ENCODE measurements at regions not wholly inside any gene's neighbourhood (a gene's known extent, or its start where the extent isn't known, plus 50 kb on each side); places are given as distances from the start of the nearest gene placed in this dataset.

DNA sequence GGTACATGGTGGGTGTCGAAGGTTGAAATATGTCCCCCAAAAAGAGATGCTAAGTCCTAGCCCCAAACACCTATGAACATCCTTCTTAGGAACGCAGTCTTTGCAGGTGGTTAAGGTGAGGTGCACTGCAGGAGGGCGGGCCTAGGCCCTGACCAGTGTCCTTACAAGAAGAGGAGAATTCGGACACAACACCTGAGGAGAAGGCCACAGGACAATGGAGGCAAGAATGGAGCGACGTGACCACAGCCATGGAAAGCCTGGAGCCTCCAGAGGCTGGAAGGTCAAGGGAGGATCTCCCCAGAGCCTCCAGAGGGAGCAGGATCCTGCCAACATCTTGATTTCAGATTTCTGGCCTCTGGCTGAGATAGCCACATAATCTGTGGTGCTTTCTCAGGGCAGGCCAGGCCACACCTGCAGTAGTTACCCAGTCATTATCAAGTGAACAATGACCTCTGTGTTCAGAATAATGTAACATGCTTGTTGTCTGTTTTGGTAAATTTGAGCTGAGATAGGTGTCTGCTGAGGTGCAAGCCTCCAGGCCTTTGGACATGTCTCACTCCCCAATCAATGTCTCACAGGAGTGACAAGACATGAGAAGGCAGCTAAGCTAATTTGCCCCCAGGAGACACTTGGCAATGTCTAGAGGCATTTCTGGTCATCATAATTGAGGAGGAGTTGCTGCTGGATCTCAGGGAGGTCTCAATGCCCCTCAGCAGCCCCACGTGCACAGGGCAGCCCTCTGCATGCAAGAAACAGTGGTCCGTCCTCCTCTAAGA lies 498.9 kb downstream of the BRD1 start:
- DNase-seq (ENCODE audit: low read depth, low spot score) = no peak

DNA sequence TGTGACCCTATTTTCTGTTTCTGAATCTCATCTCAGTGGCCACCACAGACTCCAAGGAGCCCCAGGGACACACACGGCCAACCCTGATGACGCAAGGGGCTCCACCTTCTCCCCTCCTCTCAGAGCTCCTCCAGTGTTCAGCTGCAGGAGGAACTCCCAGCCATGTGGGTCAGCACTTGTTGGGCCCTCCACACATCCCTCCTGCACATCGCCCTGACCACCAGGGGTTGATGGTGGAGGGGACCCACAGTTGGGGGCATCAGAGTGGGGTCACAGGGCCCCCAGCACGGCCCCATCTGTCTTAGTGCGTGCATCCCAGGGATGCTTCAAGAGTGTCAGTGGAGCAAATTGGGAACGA lies 499.6 kb downstream of the BRD1 start:
- no peak for DNase-seq (ENCODE audit: low read depth, low spot score)

DNA sequence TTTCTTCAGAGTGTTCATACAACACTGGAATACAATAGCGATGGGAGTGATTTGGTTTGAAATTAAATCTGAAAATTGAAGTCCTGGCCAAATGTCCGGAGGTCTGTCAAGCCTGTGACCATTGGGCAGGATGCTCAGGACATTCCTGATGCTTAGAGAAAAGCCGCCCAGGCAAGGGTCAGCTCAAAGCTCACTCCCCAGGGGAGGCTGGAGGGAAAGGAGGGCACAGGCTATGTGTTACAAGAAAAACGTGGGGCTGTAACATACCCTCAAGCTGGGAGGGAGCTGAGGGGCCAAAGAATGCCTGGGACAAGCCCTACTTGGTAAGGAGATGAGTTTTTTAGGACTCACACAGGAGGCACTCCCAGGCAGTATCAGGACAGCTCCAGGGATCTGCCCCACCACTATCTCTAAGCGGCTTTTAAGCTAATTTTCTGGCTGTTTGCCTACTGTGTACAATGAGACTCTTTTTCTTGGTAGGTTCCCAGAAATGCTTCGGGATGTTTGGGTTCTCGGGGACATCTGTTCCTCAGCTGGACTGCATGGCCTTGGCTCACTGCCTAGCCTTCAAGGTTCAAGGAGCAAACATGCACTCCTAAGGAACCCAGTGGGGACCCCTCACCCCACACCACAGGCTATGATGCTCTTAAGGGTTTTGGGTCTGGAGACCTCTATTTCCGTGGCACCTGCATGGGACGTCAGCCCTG lies 500.1 kb downstream of the BRD1 start:
- DNase-seq (ENCODE audit: low read depth, low spot score) = no peak

DNA sequence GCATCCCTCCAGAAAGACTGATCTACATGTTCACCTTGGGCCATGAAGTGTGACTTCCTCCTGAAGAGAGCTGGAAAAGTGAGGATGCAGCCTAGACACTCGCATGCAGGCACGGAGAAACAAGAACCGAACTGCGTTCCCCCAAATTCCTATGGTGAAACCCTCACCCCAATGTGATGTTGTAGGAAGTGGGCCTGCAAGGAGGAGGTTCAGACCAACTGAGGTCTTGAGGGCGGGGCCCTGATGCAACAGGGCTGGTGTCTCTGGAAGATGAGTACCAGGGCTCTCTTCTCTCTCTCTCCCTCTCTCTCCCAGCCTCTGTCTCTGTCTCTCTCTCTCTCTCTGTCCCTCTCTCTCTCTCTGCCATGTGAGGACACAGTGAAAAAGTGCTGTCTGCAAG lies 501.1 kb downstream of the BRD1 start:
- DNase-seq (ENCODE audit: low read depth, low spot score) = no peak

DNA sequence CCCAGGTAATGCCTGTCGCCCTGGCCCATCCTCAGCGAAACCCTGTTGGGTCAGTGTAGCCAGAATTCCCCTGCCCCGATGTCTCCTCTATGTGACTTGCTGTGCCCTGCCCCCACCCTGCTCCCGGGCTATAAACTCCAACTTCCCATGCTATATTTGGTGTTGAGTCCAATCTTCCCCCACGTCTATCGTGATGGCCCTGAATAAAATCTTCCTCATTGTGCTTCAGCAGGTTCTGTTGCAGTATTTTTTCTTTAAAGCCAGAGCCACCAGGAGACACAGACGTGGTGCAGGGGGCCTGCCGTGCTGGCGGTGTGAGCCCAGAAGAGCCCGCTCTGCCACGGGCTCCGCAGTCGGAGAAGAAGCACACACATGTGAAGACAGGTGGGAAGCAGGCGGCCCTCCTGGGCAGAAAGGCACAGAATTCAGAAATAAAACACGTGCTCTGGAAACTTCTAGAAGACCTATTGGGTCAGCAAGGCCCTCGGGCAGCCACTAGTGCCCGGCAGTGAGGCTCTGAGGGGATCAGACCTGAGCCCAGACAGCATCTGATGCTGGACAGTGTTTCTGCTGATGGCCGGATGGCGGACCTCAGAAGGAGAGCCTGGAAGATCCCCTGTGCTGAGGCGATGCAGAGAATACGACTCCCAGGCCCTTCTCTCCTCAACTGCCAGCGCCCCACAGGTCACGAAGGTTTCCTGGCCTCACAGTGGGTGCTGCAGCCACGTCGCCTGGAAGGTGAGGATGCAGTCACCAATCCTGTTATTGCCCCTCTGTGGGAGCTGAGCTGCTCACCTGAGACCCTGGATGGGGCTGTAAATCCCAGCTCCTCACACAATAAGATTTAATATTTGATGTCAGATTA lies 501.9 kb downstream of the BRD1 start:
- no peak for DNase-seq (ENCODE audit: low read depth, low spot score)

DNA sequence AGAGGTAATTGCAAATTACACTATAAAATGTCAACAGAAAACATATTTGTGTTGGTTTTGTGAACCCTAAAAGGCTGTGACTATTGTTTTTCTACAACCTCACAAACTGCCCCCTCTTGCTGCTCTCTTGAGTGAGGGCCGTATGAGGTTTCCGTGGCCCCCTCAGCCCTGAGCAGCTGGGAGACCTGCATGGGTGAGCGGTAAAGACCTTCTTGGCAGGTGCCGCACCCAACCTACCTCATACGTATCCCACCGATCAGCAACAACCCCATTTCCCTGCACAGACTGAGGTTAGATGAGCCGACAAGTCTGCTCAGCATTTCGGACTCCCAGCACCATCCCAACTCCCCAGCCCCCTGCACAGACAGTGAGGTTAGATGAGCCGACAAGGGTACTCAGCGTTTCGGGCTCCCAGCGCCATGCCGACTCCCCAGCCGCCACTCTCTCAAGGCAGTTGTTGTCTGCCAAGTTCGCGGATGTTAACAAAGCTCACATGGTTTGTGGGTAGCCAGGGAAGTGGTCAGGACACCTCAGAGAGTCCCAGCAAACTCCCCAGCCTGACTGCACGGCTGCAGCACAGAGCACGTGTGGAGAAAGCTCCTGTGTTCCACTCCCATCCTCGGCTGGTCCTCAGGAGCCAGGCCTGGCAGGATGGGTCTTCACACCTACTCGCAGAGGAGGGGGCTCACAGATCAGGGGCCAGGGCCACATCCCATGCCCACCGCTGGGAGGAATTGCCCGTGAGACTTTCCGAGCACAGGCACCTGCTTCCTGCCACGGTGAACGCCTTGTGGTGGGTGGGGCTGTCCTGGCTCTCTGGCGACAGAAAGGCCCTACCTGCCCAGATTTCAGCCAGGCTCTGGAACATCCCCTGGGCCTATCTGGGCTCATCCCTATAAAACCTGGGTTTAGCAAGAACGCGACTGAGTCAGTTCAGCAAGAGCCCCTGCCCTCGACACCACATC lies 502.9 kb downstream of the BRD1 start:
- DNase-seq (ENCODE audit: low read depth, low spot score) = no peak

DNA sequence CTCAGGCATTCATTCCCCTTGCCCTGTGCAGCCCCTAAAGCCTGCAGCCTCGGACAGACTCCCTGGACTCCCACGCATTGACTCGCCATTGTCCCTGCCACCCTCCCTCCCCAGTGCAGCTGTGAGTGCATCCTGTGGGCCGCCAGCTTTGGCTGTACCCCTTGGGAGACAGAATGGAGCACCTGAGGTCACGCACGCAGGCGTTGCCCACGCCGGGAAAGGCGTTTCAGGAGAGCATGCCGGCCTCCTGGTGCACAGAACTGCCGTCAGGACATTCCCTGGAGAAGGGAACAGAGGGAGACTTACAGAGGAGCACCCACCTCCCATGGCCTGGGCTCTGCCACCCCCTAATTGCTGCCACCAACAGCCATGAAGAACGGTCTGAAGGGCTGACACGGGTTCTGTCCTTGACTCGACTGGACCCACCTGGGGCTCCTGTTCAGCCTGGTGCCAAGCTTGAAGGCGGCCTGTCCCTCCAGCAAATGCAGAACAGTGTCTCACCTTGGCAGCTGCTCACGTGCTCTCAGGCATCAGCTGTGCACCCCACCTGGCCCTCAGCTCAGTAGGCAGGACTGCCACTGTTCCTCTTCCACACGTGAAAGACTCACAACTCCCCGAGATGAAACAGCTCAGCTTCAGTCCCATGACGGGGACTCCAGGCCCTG lies 503.8 kb downstream of the BRD1 start:
- no peak for DNase-seq (ENCODE audit: low read depth, low spot score)

DNA sequence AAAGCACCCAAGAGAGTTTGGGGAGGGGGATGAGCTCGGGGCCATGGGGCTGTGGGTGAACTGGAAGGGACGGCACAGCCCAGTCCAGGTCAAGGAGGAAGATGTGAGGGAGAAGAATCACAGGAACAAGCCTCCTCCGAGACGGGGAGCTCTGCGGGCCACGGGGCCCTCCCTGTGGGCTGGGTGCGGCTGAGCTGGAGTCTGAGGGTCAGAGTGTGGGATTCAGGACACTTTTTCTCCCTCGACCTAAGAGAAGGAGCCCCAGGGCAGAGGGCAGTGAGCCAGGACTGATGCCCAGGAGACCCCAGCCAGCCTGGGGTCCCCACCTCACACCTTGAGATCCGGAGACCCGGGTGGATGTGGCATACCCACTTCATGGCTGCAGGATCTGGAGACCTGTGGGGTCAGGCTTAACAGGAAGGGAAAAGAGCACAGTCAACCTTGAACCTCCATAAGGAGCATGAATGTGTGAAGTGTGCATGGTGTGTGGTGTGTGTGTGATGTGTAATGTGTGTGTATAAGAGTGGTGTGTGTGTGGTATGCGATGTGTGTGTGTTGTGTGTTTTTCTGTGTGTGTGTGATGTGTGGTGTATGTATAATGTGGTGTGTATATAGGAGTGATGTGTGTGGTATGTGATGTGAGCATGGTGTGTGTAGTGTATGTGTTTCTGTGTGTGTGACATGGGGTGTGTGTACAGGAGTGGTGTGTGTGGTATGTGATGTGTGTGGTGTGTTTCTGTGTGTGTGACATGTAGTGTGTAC lies 504.6 kb downstream of the BRD1 start:
- DNase-seq (ENCODE audit: low read depth, low spot score) = no peak

DNA sequence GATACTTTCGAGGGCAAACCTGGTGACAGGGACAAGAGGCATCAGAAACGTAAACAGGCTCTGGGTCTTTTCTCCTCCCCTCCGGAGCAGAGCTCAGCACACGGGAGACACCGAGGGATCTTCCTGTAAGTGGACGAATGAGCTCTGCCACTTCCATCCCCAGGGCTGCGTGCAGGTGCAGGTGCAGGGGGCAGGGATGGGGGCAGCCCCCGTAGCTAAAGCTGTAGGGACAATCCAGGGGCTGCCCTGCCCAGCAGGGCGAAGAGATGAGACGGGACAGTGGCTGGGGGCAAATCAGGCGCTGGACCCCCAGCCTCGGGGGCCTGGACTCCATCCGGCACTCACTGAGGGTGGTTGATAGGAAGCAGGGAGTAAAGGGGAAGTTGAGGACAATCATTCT lies 505.4 kb downstream of the BRD1 start:
- DNase-seq (ENCODE audit: low read depth, low spot score) = no peak

DNA sequence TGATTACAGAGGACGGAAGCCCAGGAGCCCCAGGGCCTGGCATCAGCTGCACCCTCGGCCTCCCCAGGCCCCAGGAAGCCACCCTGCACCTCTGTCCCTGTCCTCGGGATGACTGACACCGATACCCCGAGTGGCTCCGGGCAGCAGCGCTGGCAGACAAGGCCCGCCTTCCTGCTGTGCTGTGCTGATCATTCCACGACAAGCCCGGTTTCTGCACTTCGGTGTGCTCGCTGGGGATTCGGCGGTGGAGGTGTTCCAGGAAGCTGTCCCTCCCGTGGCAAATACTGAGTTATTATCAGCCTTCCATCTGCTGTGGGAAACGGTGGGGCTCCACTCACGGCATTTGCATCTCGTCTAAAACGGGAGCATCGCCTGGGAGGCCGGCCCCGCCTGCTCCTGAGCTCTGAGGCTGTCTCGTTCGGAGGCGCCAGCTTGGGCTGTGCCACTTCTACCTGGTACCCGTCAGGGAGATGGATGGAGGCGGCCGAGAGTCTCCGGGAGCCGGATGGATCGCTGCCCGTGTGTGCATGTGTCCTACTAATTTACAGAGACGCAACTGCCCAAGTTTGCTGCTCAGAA lies 506.1 kb downstream of the BRD1 start:
- DNase-seq (ENCODE audit: low read depth, low spot score) = no peak

DNA sequence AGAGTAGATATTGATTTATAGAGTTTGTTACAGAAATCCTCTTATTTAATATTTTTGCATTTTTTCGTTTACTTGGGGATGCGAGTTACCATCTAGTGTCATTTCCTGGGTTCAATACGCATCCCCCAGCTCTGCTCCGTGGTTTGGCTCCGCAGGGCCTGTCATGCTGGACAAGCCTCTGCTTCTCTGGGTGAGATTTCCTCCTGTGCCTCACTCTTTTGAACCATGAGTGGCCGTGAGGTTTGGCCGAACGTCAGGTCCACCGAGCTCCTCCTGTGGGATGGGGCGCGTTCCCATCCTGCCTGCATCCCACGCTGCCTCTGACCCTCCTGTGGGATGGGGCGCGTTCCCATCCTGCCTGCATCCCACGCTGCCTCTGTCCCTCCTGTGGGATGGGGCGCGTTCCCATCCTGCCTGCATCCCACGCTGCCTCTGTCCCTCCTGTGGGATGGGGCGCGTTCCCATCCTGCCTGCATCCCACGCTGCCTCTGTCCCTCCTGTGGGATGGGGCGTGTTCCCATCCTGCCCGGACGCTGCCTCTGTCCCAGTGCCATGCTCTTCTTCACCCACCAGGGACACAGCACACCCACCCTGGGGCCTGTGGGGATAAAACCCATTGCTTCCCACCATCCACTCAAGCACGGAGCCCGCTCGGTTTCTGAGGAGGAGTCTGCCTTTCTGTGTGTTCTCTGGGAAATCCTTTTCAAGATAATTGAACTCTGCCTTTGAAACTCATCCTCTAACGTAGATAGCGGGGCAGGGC lies 506.8 kb downstream of the BRD1 start:
- no peak for DNase-seq (ENCODE audit: low read depth, low spot score)

DNA sequence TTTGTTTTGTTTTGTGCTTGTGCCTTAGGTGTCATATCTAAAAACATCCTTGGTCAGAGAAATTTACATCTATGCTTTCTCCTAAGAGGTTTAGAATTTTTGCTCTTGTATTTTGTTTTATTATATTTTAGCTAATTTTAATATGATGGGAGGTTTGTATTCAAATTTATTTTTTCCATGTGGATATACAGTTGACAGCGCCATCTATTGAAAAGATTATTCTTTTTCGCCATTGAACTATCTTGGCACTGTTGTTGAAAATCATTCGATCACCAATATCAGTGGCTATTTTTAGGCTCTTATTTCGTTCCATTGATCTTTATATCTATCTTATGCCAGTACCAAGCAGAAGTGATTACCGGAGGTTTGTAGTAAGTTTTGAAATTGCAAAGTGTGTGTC lies 510.3 kb downstream of the BRD1 start:
- no peak for DNase-seq (ENCODE audit: low read depth, low spot score)

DNA sequence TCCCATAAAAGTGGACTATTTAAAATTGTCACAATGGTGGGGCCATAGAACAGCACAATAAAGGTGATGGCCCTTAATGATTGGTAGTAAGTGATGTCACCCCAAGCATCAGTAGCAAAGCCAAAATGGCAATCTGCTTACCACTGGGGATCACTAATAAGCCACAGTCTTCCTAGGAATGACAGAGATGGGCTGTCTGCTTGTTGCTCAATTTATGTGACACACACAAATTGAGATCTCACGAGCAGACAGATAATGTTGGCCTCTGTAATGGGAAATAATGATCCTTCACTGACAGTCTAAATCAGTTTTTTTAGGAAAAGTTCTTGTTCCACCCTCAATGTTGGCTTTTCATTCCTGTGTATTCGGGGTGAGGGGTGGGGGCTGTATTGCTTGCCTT lies 515.1 kb downstream of the BRD1 start:
- no peak for DNase-seq (ENCODE audit: low read depth, low spot score)

DNA sequence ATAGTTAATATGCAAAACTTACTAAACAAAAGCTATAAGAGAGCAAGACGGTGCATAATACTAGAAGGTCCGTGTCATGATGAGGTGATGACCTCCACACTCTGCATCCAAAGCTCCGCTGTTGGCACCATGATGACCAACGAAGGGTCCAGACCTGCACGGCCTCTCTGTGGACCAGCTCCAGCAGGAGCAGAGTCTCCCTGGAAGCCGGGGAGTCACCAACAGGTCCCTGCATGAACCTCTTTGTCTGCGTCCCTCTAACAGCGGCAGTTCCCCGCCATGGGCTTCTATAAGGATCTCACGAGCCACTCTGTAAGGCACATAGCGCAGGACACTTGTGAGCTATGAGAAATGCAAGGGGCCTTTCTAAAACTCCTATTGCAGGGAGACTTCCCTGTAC lies 517.3 kb downstream of the BRD1 start:
- no peak for DNase-seq (ENCODE audit: low read depth, low spot score)

DNA sequence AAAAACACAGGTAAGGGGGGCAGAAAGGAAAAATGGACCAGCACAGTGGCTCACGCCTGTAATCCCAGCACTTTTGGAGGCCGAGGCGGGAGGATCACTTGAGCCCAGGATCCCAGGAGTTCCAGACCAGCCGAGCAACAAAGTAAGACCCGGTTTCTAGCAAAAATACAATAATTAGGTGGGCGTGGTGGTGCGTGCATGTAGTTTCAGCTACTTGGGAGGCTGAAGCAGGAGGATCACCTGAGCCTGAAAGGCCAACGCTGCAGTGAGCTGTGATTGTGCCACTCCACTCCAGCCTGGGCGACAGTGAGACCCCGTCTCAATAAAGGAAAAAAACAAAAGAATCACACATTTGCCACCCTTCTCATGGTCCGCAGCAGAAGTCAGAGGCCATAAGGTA lies 519.4 kb downstream of the BRD1 start:
- DNase-seq (ENCODE audit: low read depth, low spot score) = no peak

DNA sequence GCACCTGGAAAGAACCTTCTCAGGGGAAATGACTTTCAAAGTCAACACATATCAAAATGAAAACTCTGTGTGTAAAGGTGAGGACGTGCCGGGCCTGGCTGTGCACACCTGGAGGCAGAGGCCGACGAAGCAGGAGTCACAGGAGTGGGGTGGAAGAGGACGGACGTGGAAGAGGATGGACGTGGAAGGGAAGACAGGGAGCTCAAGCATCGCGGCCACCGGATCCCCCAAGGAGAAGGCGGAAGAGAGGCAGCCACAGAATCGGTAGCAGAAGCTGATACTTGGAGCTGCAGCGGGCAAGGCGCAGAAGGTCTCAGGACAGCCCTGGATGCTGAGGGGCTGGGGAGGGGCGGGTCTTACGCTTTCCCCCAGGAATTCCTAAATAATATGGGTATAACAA lies 519.8 kb downstream of the BRD1 start:
- no peak for DNase-seq (ENCODE audit: low read depth, low spot score)

DNA sequence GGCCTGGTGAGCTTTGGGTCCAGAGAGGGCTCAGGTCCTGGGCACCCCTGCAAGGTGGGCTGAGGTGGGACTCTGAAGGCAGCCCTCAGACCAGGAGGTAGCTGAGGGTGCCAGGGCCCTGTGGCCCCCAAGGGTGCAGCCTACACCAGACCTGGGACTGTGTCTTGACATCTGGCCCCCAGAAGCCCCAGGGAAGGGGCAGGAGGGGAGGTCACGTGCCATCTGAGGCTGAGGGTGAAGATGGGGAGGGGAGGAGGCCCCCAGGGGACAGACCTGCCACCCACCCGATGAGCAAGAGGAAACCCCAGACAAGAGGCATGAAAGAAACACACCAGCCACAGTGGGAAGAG lies 520.2 kb downstream of the BRD1 start:
- no peak for DNase-seq (ENCODE audit: low read depth, low spot score)

DNA sequence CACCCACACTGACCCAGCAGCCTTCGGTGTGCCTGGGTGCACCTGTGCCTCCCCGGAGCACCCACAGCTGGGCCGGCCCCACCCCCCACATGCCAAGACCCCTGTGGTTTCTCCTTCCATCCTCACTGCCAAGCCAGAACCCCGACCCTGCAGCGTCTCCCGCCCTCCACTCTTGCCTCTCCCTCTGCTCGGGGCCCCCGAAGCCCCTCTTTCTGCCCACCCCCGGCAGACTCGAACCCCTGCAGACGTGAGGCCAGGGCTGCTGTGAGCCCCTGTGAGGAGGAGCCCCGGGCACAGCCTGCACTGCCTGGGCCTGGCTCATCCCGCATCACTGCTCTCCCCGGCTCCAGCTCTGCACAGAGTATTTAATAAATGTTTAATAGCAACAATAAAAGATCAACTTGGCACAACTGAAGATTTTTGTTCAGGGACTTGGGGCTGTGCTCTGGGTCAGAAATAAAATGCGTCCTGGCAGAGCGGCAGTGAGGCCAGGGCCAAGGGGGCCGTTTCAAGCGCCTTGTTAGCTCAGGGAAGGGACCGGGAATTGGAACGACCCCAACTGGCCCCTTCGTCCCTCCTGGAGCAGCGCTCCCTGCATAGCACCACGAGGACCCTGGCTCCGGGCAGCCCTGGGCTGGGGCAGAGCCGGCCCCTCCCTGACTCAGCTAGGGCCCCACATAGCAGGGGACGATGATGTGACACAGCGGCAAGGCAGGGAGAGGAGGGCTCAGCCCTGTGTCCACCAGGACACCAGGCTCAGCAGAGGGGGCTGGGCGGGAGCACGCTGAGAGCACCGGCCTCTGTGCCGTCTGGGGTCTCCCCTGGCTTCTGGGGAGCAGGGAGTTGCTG lies 520.8 kb downstream of the BRD1 start:
- no peak for DNase-seq (ENCODE audit: low read depth, low spot score)
